ENCODE measurements at regions not wholly inside any gene's neighbourhood (a gene's known extent, or its start where the extent isn't known, plus 50 kb on each side); places are given as distances from the start of the nearest gene placed in this dataset.

DNA sequence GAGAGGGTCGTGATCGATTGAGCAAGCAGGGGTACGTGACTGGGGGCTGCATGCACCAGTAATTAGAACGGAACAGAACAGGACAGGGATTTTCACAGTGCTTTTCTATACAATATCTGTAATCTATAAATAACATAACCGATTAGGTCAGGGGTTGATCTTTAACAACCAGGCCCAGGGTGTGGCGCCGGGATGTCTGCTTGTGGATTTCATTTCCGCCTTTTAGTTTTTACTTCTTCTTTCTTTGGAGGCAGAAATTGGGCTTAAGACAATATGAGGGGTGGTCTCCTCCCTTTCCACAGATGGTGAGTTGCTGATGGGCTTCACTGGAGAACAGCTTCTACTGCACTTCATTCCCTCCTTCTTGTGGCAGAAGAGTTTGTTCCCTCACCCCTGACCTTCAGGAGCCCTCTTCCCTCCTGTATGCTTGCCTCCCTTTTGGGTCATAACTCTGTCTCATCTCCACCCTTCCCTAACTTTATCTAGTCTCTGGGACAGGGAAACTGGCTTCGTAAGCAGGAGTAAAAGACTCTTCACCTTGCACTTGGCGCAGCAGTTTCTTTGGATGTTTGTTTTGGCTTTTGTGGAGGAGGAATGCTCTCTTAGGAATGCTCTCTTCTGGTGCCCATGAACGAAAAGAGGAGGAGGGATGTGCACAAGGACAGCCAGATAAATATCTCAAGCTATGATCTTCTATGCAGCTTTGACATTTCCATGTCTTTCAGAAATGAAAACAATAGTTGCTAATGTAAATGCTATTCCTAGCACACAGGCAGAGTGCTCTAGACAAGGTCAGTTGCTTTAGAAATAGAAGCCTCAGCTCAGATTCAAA lies 139.8 kb upstream of the RPS23 start:
- DNase-seq: no peak

DNA sequence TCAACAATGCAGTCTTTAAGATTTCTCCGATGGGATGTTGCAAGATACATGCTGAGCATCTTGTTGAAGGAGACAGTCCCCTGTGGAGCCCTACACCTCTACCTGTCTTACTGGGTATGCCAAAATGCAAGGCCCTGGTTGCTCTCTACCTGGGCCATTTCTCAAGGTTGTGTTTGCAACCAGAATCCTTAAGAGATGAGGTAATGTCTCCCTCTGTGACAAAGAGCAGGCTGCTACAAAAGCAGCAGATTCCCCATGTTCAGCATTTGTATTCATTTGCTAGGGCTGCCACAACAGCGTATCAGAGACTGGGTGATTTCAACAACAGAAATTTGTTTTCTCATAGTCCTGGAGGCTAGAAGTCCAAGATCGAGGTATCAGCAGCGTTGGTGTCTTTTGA lies 138.4 kb upstream of the RPS23 start:
- DNase-seq: no peak

DNA sequence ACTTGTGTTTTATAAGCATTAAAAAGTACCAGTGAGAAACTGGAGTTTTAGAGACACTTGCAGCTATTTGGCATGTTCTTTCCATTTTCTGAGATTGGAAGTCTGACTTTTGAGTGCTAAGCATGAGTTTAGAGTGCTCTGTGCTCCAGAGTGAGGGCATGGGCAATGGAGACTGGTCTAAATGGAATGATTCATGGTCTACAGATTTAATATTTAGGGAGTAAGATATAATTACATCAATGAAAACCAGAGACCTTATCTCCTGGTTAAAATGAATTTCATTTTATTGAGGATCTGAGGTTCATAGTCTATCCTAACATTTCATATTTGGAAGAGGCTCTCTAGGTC lies 135.9 kb upstream of the RPS23 start:
- no peak for DNase-seq

DNA sequence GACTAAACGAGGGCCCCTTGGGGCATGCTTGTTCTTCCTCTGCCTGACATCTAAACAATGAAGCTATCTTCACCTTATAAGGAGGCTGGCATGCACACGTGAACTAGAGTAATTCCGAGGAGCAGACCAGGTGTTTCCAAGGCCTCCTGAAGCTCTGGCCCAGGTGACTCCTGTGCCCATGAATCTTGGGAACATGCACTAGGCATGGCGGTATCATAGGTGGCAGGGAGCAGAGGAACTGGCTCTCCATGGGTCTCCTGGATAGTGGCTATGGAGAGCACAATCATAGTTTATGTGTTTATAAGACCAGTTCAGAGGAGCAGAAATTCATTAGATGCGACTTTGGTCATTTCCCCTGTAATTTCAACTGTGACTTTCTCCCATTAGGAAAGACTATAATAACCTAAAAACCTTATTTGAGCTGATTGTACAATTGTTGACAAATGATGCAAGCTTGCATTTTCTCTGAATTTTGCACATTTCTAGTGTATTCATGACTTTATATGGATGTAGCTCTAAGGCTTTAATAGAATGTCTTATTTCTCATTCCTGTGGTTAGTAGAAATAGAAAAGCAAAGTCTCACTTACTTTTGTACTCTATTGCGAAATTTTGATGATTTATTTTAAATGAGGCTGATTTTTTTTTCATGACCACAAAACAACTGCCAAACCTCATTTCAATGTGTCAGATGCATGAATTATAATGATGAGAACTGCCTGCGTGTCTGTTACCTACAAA lies 135.3 kb upstream of the RPS23 start:
- DNase-seq: no peak

DNA sequence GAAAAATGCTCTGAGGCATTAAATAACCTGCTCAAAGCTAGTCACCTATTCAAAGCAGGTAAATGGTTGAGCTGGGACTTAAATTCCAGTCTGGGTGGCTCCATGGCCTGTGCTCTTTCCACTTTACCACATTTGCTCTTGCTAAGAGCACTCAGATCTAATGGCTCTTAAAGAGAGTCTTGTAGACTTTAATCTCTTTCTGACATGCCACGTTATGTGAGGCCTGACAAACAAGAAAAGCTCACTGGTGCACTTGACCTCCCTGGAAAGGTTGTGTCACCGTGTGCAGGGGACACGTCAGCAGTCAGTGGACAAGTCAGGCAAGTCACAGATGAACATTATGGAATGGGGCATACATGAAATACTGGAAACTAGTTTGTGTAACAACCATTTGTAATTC lies 129.9 kb upstream of the RPS23 start:
- no peak for DNase-seq

DNA sequence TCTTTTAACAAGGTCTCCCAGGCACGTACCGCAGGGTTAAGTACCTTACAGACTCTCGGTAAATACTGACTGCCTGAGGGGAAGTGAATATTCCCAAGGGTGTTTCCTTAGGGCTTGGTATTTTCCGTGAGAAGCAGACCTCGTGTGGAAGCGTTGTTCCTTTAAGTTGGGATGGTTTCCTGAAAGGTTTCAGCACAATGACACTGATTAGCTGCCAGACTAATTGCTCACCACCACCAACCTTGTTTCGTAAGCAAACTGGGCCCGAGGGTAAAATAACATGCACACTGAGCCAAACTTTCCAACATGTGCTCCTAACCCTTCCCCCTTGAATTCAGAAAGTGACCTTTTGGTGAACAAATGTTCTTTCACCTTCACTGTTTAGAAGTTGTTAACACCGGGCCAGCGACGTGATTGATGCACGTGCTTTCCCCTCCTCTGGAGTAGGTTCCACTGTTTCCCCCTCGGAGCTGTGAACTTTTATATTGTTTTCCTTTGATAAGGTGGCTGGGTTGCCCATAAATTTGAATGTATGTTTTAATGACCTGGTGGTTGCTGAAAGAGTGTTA lies 128.1 kb upstream of the RPS23 start:
- DNase-seq: no peak

DNA sequence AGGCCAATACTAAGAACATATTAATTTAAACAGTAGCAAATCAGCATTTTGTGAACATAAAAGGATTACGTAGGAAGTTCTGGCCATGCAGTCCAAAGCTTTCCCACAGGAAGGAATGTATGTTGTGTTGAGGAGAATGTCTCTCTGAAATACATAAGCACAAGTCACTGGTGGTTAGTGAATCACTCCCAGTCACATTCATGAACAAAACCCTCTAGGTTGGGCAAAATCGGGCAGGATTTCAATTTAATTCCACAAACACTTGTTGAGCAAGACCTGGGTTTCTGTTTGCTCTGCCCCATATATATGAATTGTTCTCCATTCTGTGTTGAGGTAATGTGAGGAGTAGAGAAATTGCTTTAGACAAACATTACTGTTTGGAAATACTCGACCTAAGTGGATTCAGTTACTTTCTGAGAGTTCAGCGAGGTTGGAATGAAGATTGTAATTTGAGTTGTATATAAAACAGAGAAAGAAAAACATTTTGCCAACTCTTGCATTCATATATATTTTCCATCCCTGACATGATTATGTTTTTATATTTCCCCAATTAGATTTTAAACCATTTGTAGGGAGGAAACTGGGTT lies 127.6 kb upstream of the RPS23 start:
- DNase-seq: no peak

DNA sequence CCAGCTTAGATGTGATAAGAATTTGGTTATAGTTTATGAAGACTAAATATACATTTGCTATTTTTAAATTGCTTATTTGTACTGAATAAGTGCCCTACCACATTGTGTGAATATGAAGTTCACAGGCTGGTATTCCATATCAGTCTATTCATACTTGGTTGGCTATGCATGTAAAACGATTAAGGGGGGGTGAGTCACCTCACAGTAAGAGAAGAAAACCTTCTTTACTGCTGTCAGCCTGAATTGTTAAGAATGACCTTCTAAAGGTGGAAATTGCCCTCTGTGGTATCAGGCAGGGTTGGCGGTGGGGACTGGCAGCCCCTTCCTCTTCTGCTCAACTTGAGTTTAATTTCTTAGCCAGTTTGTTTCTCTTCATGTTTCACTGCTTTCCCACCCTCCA lies 127.0 kb upstream of the RPS23 start:
- no peak for DNase-seq

DNA sequence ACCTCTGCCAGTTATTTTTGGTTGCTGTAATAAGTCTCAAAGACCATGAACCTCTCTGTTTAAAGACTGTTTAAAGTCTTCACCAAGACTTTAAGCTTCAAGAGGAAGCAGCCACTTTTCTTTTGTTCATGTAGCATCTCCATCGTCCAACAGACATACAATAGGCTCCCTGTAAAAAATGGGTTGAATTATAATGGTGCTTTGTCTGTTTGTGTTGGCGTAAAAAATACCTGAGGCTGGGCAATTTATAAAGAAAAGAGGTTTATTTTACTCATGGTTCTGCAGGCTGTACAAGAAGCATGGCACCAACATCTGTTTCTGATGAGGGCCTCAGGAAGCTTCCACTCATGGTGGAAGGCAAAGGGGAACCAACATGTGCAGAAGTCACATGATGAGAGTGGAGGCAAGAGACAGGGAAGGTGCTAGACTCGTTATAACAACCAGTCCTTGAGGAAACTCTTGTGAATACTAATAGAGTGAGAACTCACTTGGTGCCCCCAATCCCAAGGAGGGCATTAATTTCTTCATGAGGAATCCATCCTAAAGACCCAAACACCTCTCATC lies 126.3 kb upstream of the RPS23 start:
- no peak for DNase-seq

DNA sequence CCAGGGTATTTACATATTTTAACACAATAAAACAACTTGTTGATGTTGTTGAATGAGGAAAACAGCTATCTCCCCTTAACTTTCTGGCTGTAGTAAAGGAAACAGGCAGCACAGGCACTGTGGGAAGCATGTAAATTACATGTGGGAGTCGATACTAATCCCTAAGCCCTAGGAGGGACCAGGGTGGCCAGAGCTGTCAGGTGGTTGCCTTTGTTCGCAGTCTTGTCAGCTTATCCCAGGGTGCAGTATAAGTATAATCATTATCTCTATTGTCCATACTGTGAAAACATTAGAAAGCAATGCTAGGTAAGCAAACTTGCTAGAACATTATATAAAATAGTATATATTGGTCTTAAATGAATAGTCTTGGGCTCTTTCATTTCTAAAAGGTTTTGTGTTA lies 125.6 kb upstream of the RPS23 start:
- no peak for DNase-seq

DNA sequence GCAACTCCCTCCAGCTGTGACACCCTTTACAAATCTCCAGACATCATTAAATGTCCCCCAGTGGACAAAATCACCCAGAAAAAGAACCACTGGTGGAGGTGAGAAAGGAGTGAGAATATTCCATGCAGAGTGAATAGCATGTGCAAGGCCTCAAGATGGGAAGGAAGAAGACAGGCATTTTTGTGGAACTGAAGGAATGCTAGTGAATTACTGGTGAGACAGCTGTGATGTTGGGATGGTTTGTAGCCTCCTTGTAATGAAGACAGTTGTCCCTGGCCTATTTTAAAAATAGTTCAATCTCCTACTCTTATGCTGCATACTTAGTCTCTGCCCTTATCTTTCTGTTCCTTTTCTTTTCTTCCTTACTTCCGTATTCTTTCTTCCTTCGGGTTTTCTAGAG lies 124.9 kb upstream of the RPS23 start:
- DNase-seq: no peak

DNA sequence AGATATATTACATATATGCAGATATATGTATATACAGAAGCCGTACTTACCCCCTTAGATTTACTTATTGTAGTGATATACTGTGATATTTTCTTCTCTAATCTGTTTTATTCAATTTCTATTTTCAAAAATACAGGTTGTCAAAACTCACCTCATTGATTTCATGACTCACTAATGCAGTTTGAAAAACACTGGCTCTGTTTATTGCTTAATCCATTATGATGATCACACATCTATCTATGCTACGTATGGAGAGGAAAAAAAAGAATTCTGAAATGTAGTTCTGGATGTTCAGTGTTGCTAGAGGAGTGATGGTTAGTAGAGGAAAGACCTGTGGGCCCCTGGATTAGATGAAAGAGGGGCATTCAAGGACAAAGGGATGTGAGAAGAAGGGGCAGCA lies 121.0 kb upstream of the RPS23 start:
- no peak for DNase-seq

DNA sequence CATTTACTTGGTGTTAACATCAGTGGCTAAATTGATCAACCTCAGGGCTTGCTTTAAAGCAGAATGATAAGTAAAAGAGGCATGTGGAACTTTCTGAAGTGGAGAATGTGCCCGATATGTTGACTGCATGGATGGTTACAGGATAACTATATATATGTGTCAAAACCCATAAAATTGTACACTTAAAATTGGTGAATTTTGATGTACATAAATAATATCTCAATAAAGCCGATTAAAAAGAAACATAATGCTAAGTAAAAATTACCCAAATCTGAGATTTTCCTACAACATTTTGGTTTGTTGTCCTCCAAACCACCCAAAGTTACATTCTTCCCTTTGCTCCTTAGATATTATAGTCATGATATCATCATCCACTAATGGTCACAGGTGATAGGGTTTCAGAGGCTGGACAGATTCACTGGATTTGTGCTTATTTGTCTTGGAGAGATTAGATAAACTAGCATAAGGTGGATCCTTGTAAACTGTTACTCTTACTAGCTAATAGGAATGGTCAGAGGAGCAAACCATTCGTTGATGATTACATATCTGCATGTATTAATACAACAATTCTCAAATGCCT lies 119.7 kb upstream of the RPS23 start:
- DNase-seq: no peak

DNA sequence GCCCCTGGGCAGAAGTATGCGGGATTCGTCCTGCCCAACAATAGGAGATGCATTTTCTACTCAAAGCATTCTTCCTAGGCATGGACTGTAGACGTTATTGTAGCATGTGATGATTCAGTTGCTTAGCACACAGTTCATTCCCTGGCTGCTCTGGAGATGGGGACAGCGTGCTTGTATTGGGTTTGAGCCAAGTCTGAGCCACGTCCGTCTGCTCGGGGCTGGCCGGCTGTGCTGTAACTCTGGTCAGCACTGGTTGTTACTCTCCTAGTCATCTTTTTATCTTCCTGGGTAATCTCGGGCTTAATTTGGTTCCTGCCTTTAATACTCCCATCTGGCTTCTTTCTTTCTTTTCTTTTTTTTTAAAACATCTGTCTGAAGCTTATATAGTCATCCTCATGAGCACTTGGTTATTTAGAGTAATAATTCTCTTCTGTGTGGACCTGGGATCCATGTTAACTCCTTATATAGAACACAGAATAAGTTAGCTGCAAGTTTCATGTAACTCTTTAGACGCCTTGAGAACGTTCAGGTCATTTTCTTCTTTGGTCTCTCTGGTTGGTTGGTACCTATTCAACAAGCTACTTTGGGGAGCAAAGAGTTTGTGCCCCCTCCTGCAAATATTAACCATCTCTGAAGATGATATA lies 118.8 kb upstream of the RPS23 start:
- DNase-seq: no peak

DNA sequence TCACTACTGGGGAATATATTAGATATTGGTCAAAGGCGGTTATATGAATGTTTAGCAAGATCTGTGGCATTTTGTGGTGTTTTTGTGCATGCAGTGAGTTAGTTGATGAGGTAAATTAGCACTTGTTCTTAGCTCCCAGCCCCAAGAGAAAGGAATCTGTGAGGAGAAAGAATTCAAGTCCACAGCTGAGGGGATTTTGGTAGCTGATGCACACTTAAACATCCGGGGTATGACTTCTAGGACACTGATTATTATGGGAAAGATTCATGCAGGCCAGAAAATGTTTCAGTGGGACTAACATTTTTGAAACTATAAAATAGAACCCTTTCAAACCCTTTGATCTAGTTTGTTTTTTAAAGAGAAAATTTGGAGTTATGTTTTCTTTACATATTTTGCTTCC lies 118.2 kb upstream of the RPS23 start:
- DNase-seq: no peak

DNA sequence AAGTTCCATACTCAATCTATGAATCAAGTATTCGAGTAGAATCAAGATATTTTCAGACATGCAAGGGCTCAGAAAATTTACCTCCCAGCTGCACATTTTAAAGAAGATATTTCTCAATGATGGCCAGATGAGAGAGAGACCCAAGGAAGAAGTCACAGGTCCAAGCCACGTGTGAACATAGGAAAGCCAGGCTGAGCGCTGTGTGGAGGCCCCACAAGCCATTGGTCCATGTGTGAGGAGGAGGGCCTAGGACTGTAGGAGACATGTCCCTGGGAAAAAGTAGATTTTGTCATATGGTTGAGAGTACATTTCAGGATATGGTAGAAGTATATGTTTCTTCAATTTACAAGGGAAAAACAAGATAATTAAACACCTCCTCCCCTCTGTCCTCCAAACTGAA lies 115.8 kb upstream of the RPS23 start:
- no peak for DNase-seq

DNA sequence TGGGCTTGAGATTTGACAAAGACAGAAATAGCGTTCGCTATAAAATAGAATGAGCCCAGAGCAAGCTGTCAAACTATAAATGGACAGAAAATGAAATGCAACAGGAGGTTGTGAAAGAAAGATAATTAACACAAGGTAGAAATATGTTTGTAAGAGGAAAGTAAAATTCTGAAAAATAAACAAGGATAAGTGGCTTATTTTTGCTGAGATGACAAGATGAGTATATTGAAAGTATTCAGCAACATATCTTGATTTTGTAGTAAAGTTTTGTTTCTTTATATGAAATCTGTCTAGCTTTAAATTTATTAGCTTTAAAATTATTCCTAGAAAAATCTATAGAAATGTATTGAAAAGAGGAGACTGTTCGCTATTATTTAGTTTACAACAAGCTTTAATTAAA lies 111.9 kb upstream of the RPS23 start:
- no peak for DNase-seq

DNA sequence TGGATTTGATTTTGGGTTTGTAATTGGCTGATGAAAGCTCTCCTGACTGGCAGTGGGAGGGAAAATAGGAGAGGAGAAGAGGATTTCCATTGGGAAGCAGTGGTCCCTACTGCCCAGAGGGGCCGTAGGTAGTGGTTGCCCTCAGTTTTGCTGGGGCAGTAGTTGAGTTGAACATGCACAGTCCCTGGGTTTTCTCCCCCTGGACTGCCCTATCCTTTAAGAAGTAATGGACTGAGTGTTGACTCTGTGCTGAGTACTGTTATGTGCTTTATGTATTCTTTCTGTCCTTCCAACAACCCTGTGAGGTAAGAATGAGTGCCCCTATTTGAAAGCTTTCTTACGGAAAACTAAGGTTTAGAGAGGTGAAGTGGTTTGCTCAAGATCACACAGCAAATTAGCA lies 111.2 kb upstream of the RPS23 start:
- no peak for DNase-seq

DNA sequence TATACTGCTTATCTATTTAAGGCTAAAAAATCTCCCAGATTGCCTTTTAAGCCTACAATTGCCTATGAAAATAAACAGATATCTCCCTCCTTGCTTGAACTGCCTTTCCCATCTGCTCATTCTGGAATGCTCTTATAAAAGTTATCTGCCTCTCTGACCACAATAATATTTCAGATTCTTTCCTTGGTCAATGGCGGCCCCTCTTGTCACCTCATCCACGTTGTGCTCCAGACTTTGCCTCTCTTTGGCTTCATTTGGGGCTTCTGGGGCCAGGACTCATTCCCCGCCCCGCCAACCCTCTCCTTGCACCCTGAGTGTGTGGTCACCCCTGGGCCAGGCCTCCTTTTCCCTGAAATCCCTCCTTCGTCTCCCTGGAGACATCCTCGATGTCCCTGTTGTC lies 110.0 kb upstream of the RPS23 start:
- DNase-seq: no peak

DNA sequence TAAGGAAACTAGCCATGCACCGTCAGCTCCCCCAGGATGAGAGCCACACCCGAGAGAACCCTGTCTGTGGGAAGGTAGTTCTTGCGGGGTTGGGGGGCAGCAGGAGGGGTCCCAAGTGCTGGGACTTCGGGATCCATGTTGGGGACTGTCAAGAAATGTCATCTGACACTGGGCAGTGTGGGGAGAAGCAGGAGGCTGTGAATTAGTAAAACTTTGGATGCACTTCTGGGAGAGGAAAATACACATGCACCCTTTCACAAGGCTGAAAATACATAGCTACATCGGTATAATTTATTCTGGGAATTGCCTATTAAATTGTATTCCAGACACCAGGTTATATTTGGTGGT lies 109.6 kb upstream of the RPS23 start:
- DNase-seq: no peak

DNA sequence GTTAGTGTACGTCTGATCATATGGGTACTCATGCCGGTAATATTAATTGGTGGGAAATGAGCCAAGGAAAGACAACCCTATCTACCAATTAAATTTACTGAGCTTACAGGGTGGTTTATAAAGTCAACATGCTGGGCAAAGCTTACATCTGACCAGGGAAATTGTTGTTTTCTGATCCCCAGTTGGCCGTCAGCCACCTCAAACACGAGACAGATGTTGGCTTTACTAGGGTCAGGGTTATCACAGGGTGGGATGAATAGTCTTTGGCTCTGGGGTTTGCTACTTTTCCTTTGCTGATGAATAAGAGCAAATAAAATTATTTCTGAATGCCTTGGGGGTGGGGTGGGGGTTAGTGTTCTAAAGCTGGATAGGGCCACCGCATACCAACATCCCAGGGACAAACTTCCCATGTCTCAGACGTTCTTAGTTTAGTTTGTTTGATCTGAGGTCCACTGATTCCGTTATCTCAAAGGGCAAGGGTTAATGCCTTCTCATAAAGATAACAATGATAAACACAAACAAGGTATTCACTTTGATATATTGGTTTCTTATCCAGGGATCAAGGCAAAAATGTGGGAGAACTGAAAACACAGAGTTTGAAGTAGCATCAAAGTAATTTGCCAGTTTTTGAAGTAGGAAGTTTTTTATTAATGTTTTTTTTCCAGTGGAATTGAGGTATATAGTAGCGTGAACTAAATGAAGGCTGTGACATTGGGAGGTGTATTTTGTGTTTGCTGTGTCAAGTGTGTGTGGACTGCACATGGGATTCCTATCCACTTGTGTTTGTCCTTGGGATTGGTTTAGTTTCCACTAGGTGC lies 109.1 kb upstream of the RPS23 start:
- DNase-seq: no peak

DNA sequence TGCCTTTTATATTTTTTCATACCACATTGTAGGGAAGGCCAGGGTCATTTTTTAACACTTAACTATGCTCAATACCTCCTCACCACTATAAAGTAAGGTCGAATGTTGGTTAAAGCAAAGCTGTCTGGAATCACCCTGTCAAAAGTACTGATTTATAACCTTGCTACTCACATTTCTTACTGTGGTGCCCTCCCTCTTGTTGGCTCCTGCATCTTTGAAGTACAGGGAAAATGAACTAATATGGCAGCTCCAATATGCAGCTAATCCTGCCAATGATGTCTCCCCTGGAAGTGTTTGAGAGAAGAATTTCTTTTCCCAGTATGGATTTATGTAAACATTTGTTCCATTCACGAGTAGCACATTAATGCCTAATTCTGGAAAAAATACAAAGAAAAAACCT lies 108.4 kb upstream of the RPS23 start:
- no peak for DNase-seq

All from NCI-H1930 (cell line).